ENCODE measurements at regions not wholly inside any gene's neighbourhood (a gene's known extent, or its start where the extent isn't known, plus 50 kb on each side); places are given as distances from the start of the nearest gene placed in this dataset.

DNA sequence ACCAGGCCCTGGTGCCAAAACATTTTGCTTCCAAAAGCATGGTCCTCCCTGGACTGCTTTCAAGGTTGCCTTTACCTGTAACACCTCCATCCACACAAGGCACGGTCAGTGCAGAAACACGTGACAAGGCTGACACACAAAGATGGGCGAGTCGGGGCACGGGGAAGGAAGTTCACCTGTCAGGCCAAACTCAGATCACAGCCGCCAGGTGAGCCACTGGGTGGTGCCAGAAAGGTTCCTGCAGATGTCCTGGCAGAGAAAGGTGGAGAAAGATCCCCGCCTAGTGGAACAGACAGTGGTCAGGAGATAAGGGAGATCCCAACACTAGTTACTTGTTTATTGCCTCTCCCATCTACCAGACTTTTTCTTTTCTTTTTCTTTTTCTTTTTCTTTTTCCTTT is 155.3 kb downstream of the AIPL1 start:
- no peaks in the 10 kb centered on the region for H4K20me1 ChIP-seq (ENCODE audit: insufficient read depth, low read length)
- peaks cover 19% of the 10 kb centered on the region for H3K9me3 ChIP-seq (ENCODE audit: control insufficient read depth, insufficient read depth, low read length)
- ChIA-PET POLR2A (ENCODE audit: unreplicated experiment) (no interaction called here), CTCF (no interaction called here)
- dilution Hi-C loops (cut with HindIII; ENCODE audit: low sequenced_read_pairs, unreplicated experiment) (no loop called here), intact Hi-C loops (cut with micrococcal nuclease) (no loop called here), in situ Hi-C loops (cut with MboI; ENCODE audit: low sequenced_read_pairs) (no loop called here)
- no peaks in the 10 kb centered on the region for H3K79me1 ChIP-seq (ENCODE audit: low read depth in 1 of 2, low read length in 2 of 2)
- H3K14ac ChIP-seq (replicated peaks; ENCODE audit: low read depth, low read length): no peak overlapping the region
- DNase-seq: no peak
- H3K27ac ChIP-seq (ENCODE audit: insufficient read depth, low read length): no peak overlapping the region
- no peak overlapping the region for H2AK9ac ChIP-seq (replicated peaks; ENCODE audit: low read depth, low read length, poor library complexity)
- WGBS, 2 experiments (ENCODE audit: extremely low coverage in 2 of 2, insufficient read length in 1 of 2): 30% methylated on average over 2 of the region's 7 CpGs; no CpG with 5 or more reads in 1 of the 2 experiments
- no peak overlapping the region for H3K9ac ChIP-seq (ENCODE audit: low read depth, low read length)
- H2BK20ac ChIP-seq (ENCODE audit: low read depth, low read length): no peak overlapping the region
- H2AK5ac ChIP-seq (ENCODE audit: low read depth, low read length): no peak overlapping the region
- no peak overlapping the region for H3K4me2 ChIP-seq (ENCODE audit: low read depth, low read length)
- no peak overlapping the region for H2BK5ac ChIP-seq (ENCODE audit: low read depth, low read length, poor library complexity, severe bottlenecking)
- no peak for TF ChIP-seq FOS (IDR thresholded peaks at IDR 0.05; ENCODE audit: low read depth, low read length)
- TF ChIP-seq NFE2L2 (IDR thresholded peaks at IDR 0.05; ENCODE audit: low read depth, low read length): no peak
- TF ChIP-seq MAFK (IDR thresholded peaks at IDR 0.05; ENCODE audit: low read depth, low read length): no peak
- no peak for TF ChIP-seq BHLHE40 (IDR thresholded peaks at IDR 0.05; ENCODE audit: low read depth, low read length)
- TF ChIP-seq, protein P1, sequence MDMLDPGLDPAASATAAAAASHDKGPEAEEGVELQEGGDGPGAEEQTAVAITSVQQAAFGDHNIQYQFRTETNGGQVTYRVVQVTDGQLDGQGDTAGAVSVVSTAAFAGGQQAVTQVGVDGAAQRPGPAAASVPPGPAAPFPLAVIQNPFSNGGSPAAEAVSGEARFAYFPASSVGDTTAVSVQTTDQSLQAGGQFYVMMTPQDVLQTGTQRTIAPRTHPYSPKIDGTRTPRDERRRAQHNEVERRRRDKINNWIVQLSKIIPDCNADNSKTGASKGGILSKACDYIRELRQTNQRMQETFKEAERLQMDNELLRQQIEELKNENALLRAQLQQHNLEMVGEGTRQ (IDR thresholded peaks at IDR 0.05; ENCODE audit: low read depth, low read length): no peak
- no peak for TF ChIP-seq CEBPB (IDR thresholded peaks at IDR 0.05; ENCODE audit: low read depth, low read length)
- no peak for TF ChIP-seq RAD21 (IDR thresholded peaks at IDR 0.05; ENCODE audit: low read length)
- no peak for TF ChIP-seq RCOR1 (IDR thresholded peaks at IDR 0.05; ENCODE audit: insufficient replicate concordance, low read length)
- no peak for TF ChIP-seq MXI1 (IDR thresholded peaks at IDR 0.05; ENCODE audit: borderline replicate concordance, low read depth, low read length)
- no peak for TF ChIP-seq SMC3 (IDR thresholded peaks at IDR 0.05; ENCODE audit: low read depth, low read length)
- TF ChIP-seq, protein P2, sequence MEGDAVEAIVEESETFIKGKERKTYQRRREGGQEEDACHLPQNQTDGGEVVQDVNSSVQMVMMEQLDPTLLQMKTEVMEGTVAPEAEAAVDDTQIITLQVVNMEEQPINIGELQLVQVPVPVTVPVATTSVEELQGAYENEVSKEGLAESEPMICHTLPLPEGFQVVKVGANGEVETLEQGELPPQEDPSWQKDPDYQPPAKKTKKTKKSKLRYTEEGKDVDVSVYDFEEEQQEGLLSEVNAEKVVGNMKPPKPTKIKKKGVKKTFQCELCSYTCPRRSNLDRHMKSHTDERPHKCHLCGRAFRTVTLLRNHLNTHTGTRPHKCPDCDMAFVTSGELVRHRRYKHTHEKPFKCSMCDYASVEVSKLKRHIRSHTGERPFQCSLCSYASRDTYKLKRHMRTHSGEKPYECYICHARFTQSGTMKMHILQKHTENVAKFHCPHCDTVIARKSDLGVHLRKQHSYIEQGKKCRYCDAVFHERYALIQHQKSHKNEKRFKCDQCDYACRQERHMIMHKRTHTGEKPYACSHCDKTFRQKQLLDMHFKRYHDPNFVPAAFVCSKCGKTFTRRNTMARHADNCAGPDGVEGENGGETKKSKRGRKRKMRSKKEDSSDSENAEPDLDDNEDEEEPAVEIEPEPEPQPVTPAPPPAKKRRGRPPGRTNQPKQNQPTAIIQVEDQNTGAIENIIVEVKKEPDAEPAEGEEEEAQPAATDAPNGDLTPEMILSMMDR (conservative IDR thresholded peaks at IDR 0.05; ENCODE audit: low read depth, low read length): no peak
- TF ChIP-seq, protein P3, sequence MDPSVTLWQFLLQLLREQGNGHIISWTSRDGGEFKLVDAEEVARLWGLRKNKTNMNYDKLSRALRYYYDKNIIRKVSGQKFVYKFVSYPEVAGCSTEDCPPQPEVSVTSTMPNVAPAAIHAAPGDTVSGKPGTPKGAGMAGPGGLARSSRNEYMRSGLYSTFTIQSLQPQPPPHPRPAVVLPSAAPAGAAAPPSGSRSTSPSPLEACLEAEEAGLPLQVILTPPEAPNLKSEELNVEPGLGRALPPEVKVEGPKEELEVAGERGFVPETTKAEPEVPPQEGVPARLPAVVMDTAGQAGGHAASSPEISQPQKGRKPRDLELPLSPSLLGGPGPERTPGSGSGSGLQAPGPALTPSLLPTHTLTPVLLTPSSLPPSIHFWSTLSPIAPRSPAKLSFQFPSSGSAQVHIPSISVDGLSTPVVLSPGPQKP (IDR thresholded peaks at IDR 0.05; ENCODE audit: borderline replicate concordance, low read depth, low read length): no peak
- TF ChIP-seq POLR2A (IDR thresholded peaks at IDR 0.05; ENCODE audit: low read depth, low read length): no peak
- TF ChIP-seq MAZ (IDR thresholded peaks at IDR 0.05; ENCODE audit: borderline replicate concordance, low read depth, low read length): no peak
- no peak for TF ChIP-seq RFX5 (IDR thresholded peaks at IDR 0.05; ENCODE audit: low read depth, low read length)
- no peak for TF ChIP-seq CHD1 (IDR thresholded peaks at IDR 0.05; ENCODE audit: low read depth, low read length)
- H2AFZ ChIP-seq (replicated peaks; ENCODE audit: low read length, poor library complexity): no peak overlapping the region
- no peak overlapping the region for H4K5ac ChIP-seq (ENCODE audit: low read depth, low read length)
- no peak overlapping the region for H3K18ac ChIP-seq (ENCODE audit: low read depth, low read length)
- no peak overlapping the region for H4K8ac ChIP-seq (ENCODE audit: low read depth in 2 of 2, low read length in 2 of 2)
- H4K91ac ChIP-seq (ENCODE audit: insufficient read depth, low read depth, low read length): no peak overlapping the region
- no TSS peak for BruUV-seq (replicated peaks)
- no peak overlapping the region for H3K56ac ChIP-seq (ENCODE audit: extremely low read depth, insufficient read depth, low read length)
- H2BK120ac ChIP-seq (ENCODE audit: low read depth, low read length): no peak overlapping the region
- no peak for ATAC-seq (ENCODE audit: low read depth)
- no peak overlapping the region for H3K4me3 ChIP-seq (ENCODE audit: insufficient read depth, low read depth, low read length)
- no peaks in the 10 kb centered on the region for H3K9me1 ChIP-seq (ENCODE audit: insufficient read depth, low read length)
- H3K36me3 ChIP-seq (ENCODE audit: control insufficient read depth, insufficient read depth, low read length): no peaks in the 10 kb centered on the region
- H3K4ac ChIP-seq (ENCODE audit: low read depth, low read length): no peak overlapping the region
- H3K4me1 ChIP-seq (ENCODE audit: control insufficient read depth, insufficient read depth, low read length): no peaks in the 10 kb centered on the region
- no peaks in the 10 kb centered on the region for H3K27me3 ChIP-seq (ENCODE audit: control insufficient read depth, insufficient read depth, low read length)
- H3K23ac ChIP-seq (ENCODE audit: low read depth, low read length): no peak overlapping the region
- no peak overlapping the region for H2BK15ac ChIP-seq (ENCODE audit: low read depth, low read length)

Measured in IMR-90 (cell line).